ENCODE measurements at regions not wholly inside any gene's neighbourhood (a gene's known extent, or its start where the extent isn't known, plus 50 kb on each side); places are given as distances from the start of the nearest gene placed in this dataset.

DNA sequence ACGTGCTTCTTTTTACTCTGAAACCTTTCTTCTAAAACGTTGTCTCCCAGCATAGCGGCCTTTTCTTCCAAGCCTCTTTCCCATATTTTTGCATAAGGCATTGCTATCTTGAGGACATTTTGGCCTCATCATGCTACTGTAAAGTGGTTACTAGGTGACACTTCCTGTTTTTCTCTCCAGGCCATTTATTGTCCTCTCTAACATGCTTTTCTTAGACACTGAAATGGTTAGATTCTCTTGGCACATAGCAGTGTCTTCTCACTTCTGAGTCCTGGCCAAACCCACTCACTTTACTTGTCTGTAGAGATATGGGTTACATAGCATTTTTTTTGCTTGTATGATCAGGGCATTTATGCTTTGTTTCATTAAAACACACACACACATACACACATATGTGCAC is 50.1 kb upstream of the KCNH7 start:
- no peak for TF ChIP-seq CTCF (IDR thresholded peaks at IDR 0.05; ENCODE audit: insufficient read depth, low read length, missing control alignments)
- no peak overlapping the region for H3K4me3 ChIP-seq (ENCODE audit: low read depth, low read length)
- DNase-seq (ENCODE audit: low read depth, low spot score) = no peak
- POLR2A ChIA-PET = no interaction called here
- CTCF ChIA-PET = no interaction called here
